ENCODE measurements at regions not wholly inside any gene's neighbourhood (a gene's known extent, or its start where the extent isn't known, plus 50 kb on each side); places are given as distances from the start of the nearest gene placed in this dataset.

GRCh38 chr9:25513509-25514033, 164.7 kb downstream of the TUSC1 start:
- Histone ChIP-seq H3K4me3 (ENCODE audit: low read depth in 2 of 2, low read length in 1 of 2) (no peak overlapping the region), H3K9me3 (no peaks in the 10 kb centered on the region), H3K4me1 (ENCODE audit: control insufficient read depth in 1 of 2, insufficient read depth in 2 of 2, low read depth in 1 of 2, low read length in 1 of 2) (no peaks in the 10 kb centered on the region), H3K4me2 (no peak overlapping the region), H2AFZ (ENCODE audit: low read depth) (no peak overlapping the region), H3K27me3 (ENCODE audit: insufficient read depth) (no peaks in the 10 kb centered on the region), H3K9ac (no peak overlapping the region), H3K36me3 (replicated peaks in 1 of 2; ENCODE audit: control insufficient read depth in 1 of 2, insufficient read depth in 2 of 2, low read length in 1 of 2) (no peaks in the 10 kb centered on the region), H3K79me2 (ENCODE audit: insufficient read depth) (no peaks in the 10 kb centered on the region), H3K27ac (ENCODE audit: low read depth in 2 of 2, low read length in 1 of 2) (no peak overlapping the region), H3K9me2 (no peaks in the 10 kb centered on the region), H3F3A (replicated peaks; ENCODE audit: insufficient read depth) (no peaks in the 10 kb centered on the region), H4K20me1 (ENCODE audit: insufficient read depth) (no peaks in the 10 kb centered on the region)
- POLR2A ChIA-PET, result no interaction called here
- 24% methylated on average over 3 of the region's 3 CpGs for WGBS (ENCODE audit: low lambda C conversion rate)
- no peak for DNase-seq
- CTCF ChIA-PET, result no interaction called here
- TF ChIP-seq USF2 (IDR thresholded peaks at IDR 0.05; ENCODE audit: borderline replicate concordance, low read depth, low read length) (no peak), SIN3A (IDR thresholded peaks at IDR 0.05; ENCODE audit: borderline replicate concordance, low read depth, low read length) (no peak), MEF2A (IDR thresholded peaks at IDR 0.05; ENCODE audit: borderline replicate concordance, low read depth) (no peak), NFIC (IDR thresholded peaks at IDR 0.05; ENCODE audit: borderline replicate concordance) (no peak), SMC3 (IDR thresholded peaks at IDR 0.05; ENCODE audit: low read depth, low read length) (no peak), IRF3 (IDR thresholded peaks at IDR 0.05; ENCODE audit: low read depth, low read length) (no peak), CHD2 (IDR thresholded peaks at IDR 0.05; ENCODE audit: low read length, partially characterized antibody) (no peak), FOXJ3 (CRISPR knock-in tag; IDR thresholded peaks at IDR 0.05) (no peak), FOSL2 (IDR thresholded peaks at IDR 0.05; ENCODE audit: borderline replicate concordance, low read depth) (no peak), EP300 (IDR thresholded peaks at IDR 0.05; ENCODE audit: borderline replicate concordance in 1 of 2, low read depth in 1 of 2, low read length in 1 of 2) (no peak), MAX (IDR thresholded peaks at IDR 0.05; ENCODE audit: low read depth) (no peak), GATA2 (CRISPR knock-in tag; IDR thresholded peaks at IDR 0.05) (no peak), JUND (IDR thresholded peaks at IDR 0.05) (no peak), MXI1 (IDR thresholded peaks at IDR 0.05; ENCODE audit: low read depth, low read length) (no peak), NRF1 (IDR thresholded peaks at IDR 0.05; ENCODE audit: low read depth, low read length) (no peak), TEAD4 (IDR thresholded peaks at IDR 0.05; ENCODE audit: borderline replicate concordance, insufficient read depth) (no peak)

- H3K36me3 ChIP-seq (replicated peaks in 1 of 2; ENCODE audit: control insufficient read depth in 1 of 2, insufficient read depth in 2 of 2, low read length in 1 of 2), result no peaks in the 10 kb centered on the region
- H2AFZ ChIP-seq (ENCODE audit: low read depth), result no peak overlapping the region
- ChIA-PET POLR2A (no interaction called here), CTCF (no interaction called here)
- no peaks in the 10 kb centered on the region for H3K9me2 ChIP-seq
- TF ChIP-seq EP300 (IDR thresholded peaks at IDR 0.05; ENCODE audit: borderline replicate concordance in 1 of 2, low read depth in 1 of 2, low read length in 1 of 2), result no peak
- TF ChIP-seq GABPA (IDR thresholded peaks at IDR 0.05; ENCODE audit: low read depth), result no peak
- TF ChIP-seq FOXJ3 (CRISPR knock-in tag; IDR thresholded peaks at IDR 0.05), result no peak
- no peak for TF ChIP-seq USF2 (IDR thresholded peaks at IDR 0.05; ENCODE audit: borderline replicate concordance, low read depth, low read length)
- TF ChIP-seq CHD2 (IDR thresholded peaks at IDR 0.05; ENCODE audit: low read length, partially characterized antibody), result no peak
- no peak for TF ChIP-seq RFX5 (IDR thresholded peaks at IDR 0.05; ENCODE audit: low read length)
- no peak for TF ChIP-seq GATA2 (CRISPR knock-in tag; IDR thresholded peaks at IDR 0.05)
- TF ChIP-seq EZH2phosphoT487 (IDR thresholded peaks at IDR 0.05; ENCODE audit: borderline replicate concordance, low read depth), result no peak
- no peak for TF ChIP-seq SIN3A (IDR thresholded peaks at IDR 0.05; ENCODE audit: borderline replicate concordance, low read depth, low read length)
- TF ChIP-seq MAX (IDR thresholded peaks at IDR 0.05; ENCODE audit: low read depth), result no peak
- TF ChIP-seq RAD21 (IDR thresholded peaks at IDR 0.05; ENCODE audit: low read length), result no peak
- TF ChIP-seq SMC3 (IDR thresholded peaks at IDR 0.05; ENCODE audit: low read depth, low read length), result no peak
- TF ChIP-seq RCOR1 (IDR thresholded peaks at IDR 0.05; ENCODE audit: low read length), result no peak
- no peak for TF ChIP-seq RXRA (IDR thresholded peaks at IDR 0.05; ENCODE audit: borderline replicate concordance, low read depth)
- no peak for TF ChIP-seq TCF12 (IDR thresholded peaks at IDR 0.05)
- no peak for TF ChIP-seq NFIC (IDR thresholded peaks at IDR 0.05; ENCODE audit: borderline replicate concordance)
- no peak for TF ChIP-seq ELF1 (IDR thresholded peaks at IDR 0.05)
- H3F3A ChIP-seq (replicated peaks; ENCODE audit: insufficient read depth), result no peaks in the 10 kb centered on the region
- no peak overlapping the region for H3K9ac ChIP-seq
- no peak overlapping the region for H3K4me2 ChIP-seq
- no peak for DNase-seq
- H4K20me1 ChIP-seq (ENCODE audit: insufficient read depth), result no peaks in the 10 kb centered on the region
- no peaks in the 10 kb centered on the region for H3K27me3 ChIP-seq (ENCODE audit: insufficient read depth)
- no peaks in the 10 kb centered on the region for H3K79me2 ChIP-seq (ENCODE audit: insufficient read depth)
- no peaks in the 10 kb centered on the region for H3K4me1 ChIP-seq (ENCODE audit: control insufficient read depth in 1 of 2, insufficient read depth in 2 of 2, low read depth in 1 of 2, low read length in 1 of 2)
- WGBS (ENCODE audit: low lambda C conversion rate), result 0% methylated on average over 1 of the region's 1 CpG
- no peak overlapping the region for H3K4me3 ChIP-seq (ENCODE audit: low read depth in 2 of 2, low read length in 1 of 2)
- H3K9me3 ChIP-seq, result no peaks in the 10 kb centered on the region
- H3K27ac ChIP-seq (ENCODE audit: low read depth in 2 of 2, low read length in 1 of 2), result no peak overlapping the region
These were observed 172.6 kb downstream of the TUSC1 start for GRCh38 chr9:25505644-25506043.
